H9 (cell line): ENCODE measurements at regions not wholly inside any gene's neighbourhood (a gene's known extent, or its start where the extent isn't known, plus 50 kb on each side); places are given as distances from the start of the nearest gene placed in this dataset.

Experiments used
- DNase-seq: peaks from one replicate; pipeline ENCODE4 v3.0.0-alpha.2; 2017
- H2AFZ ChIP-seq: one replicate; pipeline ENCODE4 v1.6.1; 2013; ENCODE audit warnings: mild to moderate bottlenecking, low read length, control low read depth, moderate library complexity
- H2AK5ac ChIP-seq: 2 replicates; pipeline ENCODE4 v1.6.1; 2013; ENCODE audit warnings: low read length, control low read depth, mixed read lengths; ENCODE audit not compliant: insufficient read length
- H2BK120ac ChIP-seq: one replicate; pipeline ENCODE4 v1.6.1; 2013; ENCODE audit warnings: low read depth, mild to moderate bottlenecking, low read length, control low read depth, inconsistent platforms; ENCODE audit not compliant: poor library complexity, severe bottlenecking
- H2BK12ac ChIP-seq: 2 replicates; pipeline ENCODE4 v1.6.1; 2013; ENCODE audit warnings: low read length, control low read depth, mixed read lengths, low read depth; ENCODE audit not compliant: insufficient read length
- H2BK15ac ChIP-seq: 2 replicates; pipeline ENCODE4 v1.6.1; 2013; ENCODE audit warnings: low read depth, low read length, control low read depth
- H2BK20ac ChIP-seq: one replicate; pipeline ENCODE4 v1.6.1; 2013; ENCODE audit warnings: low read depth, mild to moderate bottlenecking, low read length, control low read depth, inconsistent platforms; ENCODE audit not compliant: poor library complexity, severe bottlenecking
- H2BK5ac ChIP-seq: 2 replicates; pipeline ENCODE4 v1.6.1; 2013; ENCODE audit warnings: low read length, control low read depth, mixed read lengths; ENCODE audit not compliant: insufficient read length
- H3K14ac ChIP-seq: 2 replicates; pipeline ENCODE4 v1.6.1; 2013; ENCODE audit warnings: low read length, control low read depth; ENCODE audit not compliant: insufficient read depth
- H3K18ac ChIP-seq: 2 replicates; pipeline ENCODE4 v1.6.1; 2013; ENCODE audit warnings: low read depth, mild to moderate bottlenecking, mixed read lengths, low read length, control low read depth; ENCODE audit not compliant: insufficient read length
- H3K23ac ChIP-seq: 2 replicates; pipeline ENCODE4 v1.6.1; 2013; ENCODE audit warnings: low read length, control low read depth, mixed read lengths, low read depth; ENCODE audit not compliant: insufficient read length
- H3K23me2 ChIP-seq: 2 replicates; pipeline ENCODE4 v1.6.1; 2013; ENCODE audit warnings: low read depth, mild to moderate bottlenecking, mixed read lengths, low read length, control low read depth; ENCODE audit not compliant: insufficient read length, poor library complexity, severe bottlenecking
- H3K27ac ChIP-seq: 2 replicates; pipeline ENCODE4 v1.5.1; 2013; ENCODE audit warnings: low read length, control low read depth, mixed read lengths, low read depth; ENCODE audit not compliant: insufficient read length
- H3K27me3 ChIP-seq: 2 replicates; pipeline ENCODE4 v1.6.1; 2013; ENCODE audit warnings: low read length, control low read depth, inconsistent platforms; ENCODE audit not compliant: insufficient read depth
- H3K4ac ChIP-seq: 2 replicates; pipeline ENCODE4 v1.6.1; 2013; ENCODE audit warnings: low read depth, mild to moderate bottlenecking, control low read depth, inconsistent platforms, low read length, moderate library complexity
- H3K4me1 ChIP-seq: 2 replicates; pipeline ENCODE4 v1.6.1; 2013; ENCODE audit warnings: low read length, control low read depth, inconsistent platforms; ENCODE audit not compliant: insufficient read depth
- H3K4me2 ChIP-seq: 2 replicates; pipeline ENCODE4 v1.6.1; 2013; ENCODE audit warnings: low read length, control low read depth, mixed read lengths; ENCODE audit not compliant: insufficient read length, insufficient read depth
- H3K56ac ChIP-seq: 2 replicates; pipeline ENCODE4 v1.6.1; 2013; ENCODE audit warnings: low read depth, mild to moderate bottlenecking, mixed read lengths, low read length, control low read depth; ENCODE audit not compliant: insufficient read length
- H3K79me1 ChIP-seq: 2 replicates; pipeline ENCODE4 v1.6.1; 2013; ENCODE audit warnings: low read depth, mild to moderate bottlenecking, moderate library complexity, low read length, control low read depth, inconsistent platforms; ENCODE audit not compliant: insufficient read depth, poor library complexity, severe bottlenecking
- H3K79me2 ChIP-seq: 2 replicates; pipeline ENCODE4 v1.6.1; 2013; ENCODE audit warnings: low read length, control low read depth, inconsistent platforms; ENCODE audit not compliant: insufficient read depth
- H3K9ac ChIP-seq: 2 replicates; pipeline ENCODE4 v1.6.1; 2013; ENCODE audit warnings: low read length, control low read depth, mixed read lengths; ENCODE audit not compliant: insufficient read length; ENCODE audit errors: extremely low read depth
- H3K9me3 ChIP-seq: one replicate; pipeline ENCODE4 v1.6.1; 2013; ENCODE audit warnings: low read depth, low read length, inconsistent platforms; ENCODE audit not compliant: control insufficient read depth
- H3T11ph ChIP-seq: one replicate; pipeline ENCODE4 v1.6.1; 2013; ENCODE audit warnings: mild to moderate bottlenecking, low read length, control low read depth, inconsistent platforms
- H4K20me1 ChIP-seq: one replicate; pipeline ENCODE4 v1.6.1; 2013; ENCODE audit not compliant: control insufficient read depth, insufficient read length, insufficient read depth
- H4K5ac ChIP-seq: 2 replicates; pipeline ENCODE4 v1.6.1; 2013; ENCODE audit warnings: low read depth, mild to moderate bottlenecking, mixed read lengths, low read length, control low read depth; ENCODE audit not compliant: insufficient read length
- H4K8ac ChIP-seq: replicated peaks from 2 replicates; pipeline ENCODE4 v1.6.1; 2013; ENCODE audit warnings: low read length, control low read depth, mixed read lengths, low read depth; ENCODE audit not compliant: insufficient read length
- H4K91ac ChIP-seq: 2 replicates; pipeline ENCODE4 v1.6.1; 2013; ENCODE audit warnings: low read depth, mild to moderate bottlenecking, moderate library complexity, mixed read lengths, low read length, control low read depth; ENCODE audit not compliant: insufficient read length
- H3K27ac Mint-ChIP-seq, 3 experiments: 2 replicates in 2 of 3; 3 replicates in 1 of 3; pipeline ENCODE4 v1.8.0; 2020 to 2021; ENCODE audit warnings: mixed read lengths in 3 of 3, mild to moderate bottlenecking in 1 of 3, moderate library complexity in 1 of 3
- H3K27me3 Mint-ChIP-seq: 2 replicates; pipeline ENCODE4 v1.8.0; 2021; ENCODE audit warnings: low read depth, mild to moderate bottlenecking, moderate library complexity, mixed read lengths
- H3K36me3 Mint-ChIP-seq, 3 experiments: 2 replicates in 2 of 3; 3 replicates in 1 of 3; pipeline ENCODE4 v1.8.0; 2020 to 2021; ENCODE audit warnings: low read depth in 3 of 3, mixed read lengths in 3 of 3; ENCODE audit not compliant: insufficient read depth in 1 of 3
- H3K4me1 Mint-ChIP-seq, 2 experiments: 2 replicates each; pipeline ENCODE4 v1.8.0; 2020; ENCODE audit warnings: mixed read lengths in 2 of 2
- H3K4me3 Mint-ChIP-seq, 2 experiments: 2 replicates in 1 of 2; 3 replicates in 1 of 2; pipeline ENCODE4 v1.8.0; 2020 to 2021; ENCODE audit warnings: mild to moderate bottlenecking in 2 of 2, mixed read lengths in 2 of 2, moderate library complexity in 1 of 2
- H3K9me3 Mint-ChIP-seq, 2 experiments: 2 replicates in 1 of 2; 3 replicates in 1 of 2; pipeline ENCODE4 v1.8.0; 2020; ENCODE audit warnings: mild to moderate bottlenecking in 2 of 2, mixed read lengths in 2 of 2, moderate library complexity in 1 of 2
- CTCF ChIP-seq: fragments of 200-600 bp; sonication (generic); conservative IDR thresholded peaks from 3 replicates; pipeline ENCODE4 v1.8.0; 2021; ENCODE audit warnings: antibody characterized with exemption, mild to moderate bottlenecking
- WGBS: extraction: QIAGEN DNeasy Blood & Tissue Kit; methylation state at CpG from one replicate; pipeline ENCODE4 v1.1.7; 2013; ENCODE audit warnings: missing lambda C conversion rate, low lambda C conversion rate, mixed read lengths; ENCODE audit not compliant: insufficient read length; ENCODE audit errors: extremely low coverage; 5-methylcytosine and 5-hydroxymethylcytosine counted together

- no peak overlapping the region for H3K4ac ChIP-seq
- peaks cover 11 to 20% of the 10 kb centered on the region in 2 experiments; a peak in 4 of 5 replicates for H3K9me3 Mint-ChIP-seq
- DNase-seq = no peak
- no peaks in the 10 kb centered on the region for H3K23me2 ChIP-seq
- H3K79me2 ChIP-seq = no peaks in the 10 kb centered on the region
- no peaks in the 10 kb centered on the region for H3K4me1 ChIP-seq
- no peak overlapping the region for H3K4me3 Mint-ChIP-seq
- H3K4me2 ChIP-seq = no peak overlapping the region
- no peak overlapping the region for H2BK12ac ChIP-seq
- H3K36me3 Mint-ChIP-seq = peaks cover 7 to 15% (median 14%) of the 10 kb centered on the region in 3 experiments; a peak in 6 of 7 replicates
- H2AK5ac ChIP-seq = no peak overlapping the region
- H2BK5ac ChIP-seq = no peak overlapping the region
- no peak overlapping the region for H3K23ac ChIP-seq
- no peak overlapping the region for H4K91ac ChIP-seq
- H3T11ph ChIP-seq = no peak overlapping the region
- TF ChIP-seq CTCF = no peak
- no CpG with 5 or more reads among the region's 2 CpGs for WGBS
- H3K4me1 Mint-ChIP-seq = no peaks in the 10 kb centered on the region; a peak in 1 of 4 replicates
- H2BK15ac ChIP-seq = no peak overlapping the region
- no peak overlapping the region for H3K18ac ChIP-seq
- H3K9me3 ChIP-seq = peaks cover 5% of the 10 kb centered on the region
- H2BK20ac ChIP-seq = no peak overlapping the region
- no peak overlapping the region for H2BK120ac ChIP-seq
- no peak overlapping the region for H3K9ac ChIP-seq
- H3K56ac ChIP-seq = no peak overlapping the region
- no peak overlapping the region for H4K5ac ChIP-seq
- no peak overlapping the region for H3K27ac ChIP-seq
- H3K27me3 Mint-ChIP-seq = no peaks in the 10 kb centered on the region
- no peaks in the 10 kb centered on the region for H3K79me1 ChIP-seq
- H3K27ac Mint-ChIP-seq = no peak overlapping the region
- no peaks in the 10 kb centered on the region for H3K27me3 ChIP-seq
- H4K8ac ChIP-seq = no peak overlapping the region
- H4K20me1 ChIP-seq = no peaks in the 10 kb centered on the region
- no peak overlapping the region for H3K14ac ChIP-seq
- no peak overlapping the region for H2AFZ ChIP-seq
These were observed 511.5 kb upstream of the NAALADL2 start for GRCh38 chr3:174347474-174348138.
